ENCODE measurements at regions not wholly inside any gene's neighbourhood (a gene's known extent, or its start where the extent isn't known, plus 50 kb on each side); places are given as distances from the start of the nearest gene placed in this dataset.

DNA sequence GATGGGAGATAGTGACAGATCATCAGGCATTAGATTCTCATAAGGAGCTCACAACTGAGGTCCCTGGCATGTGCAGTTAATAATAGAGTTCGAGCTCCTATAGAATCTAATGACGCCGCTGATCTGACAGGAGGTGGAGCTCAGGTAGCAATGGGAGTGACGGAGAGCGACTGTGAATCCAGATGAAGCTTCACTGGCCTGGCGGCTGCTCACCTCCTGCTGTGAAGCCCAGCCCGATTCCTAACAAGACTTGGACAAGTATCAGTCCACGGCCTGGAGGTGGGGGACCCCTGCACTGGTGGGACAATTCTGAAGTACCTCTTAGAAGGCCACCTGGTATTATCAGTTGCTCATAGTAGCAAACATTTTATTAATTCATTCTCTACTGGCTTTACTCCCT lies 377.9 kb upstream of the ITGA1 start:
- DNase-seq (ENCODE audit: low read depth), result no peak

DNA sequence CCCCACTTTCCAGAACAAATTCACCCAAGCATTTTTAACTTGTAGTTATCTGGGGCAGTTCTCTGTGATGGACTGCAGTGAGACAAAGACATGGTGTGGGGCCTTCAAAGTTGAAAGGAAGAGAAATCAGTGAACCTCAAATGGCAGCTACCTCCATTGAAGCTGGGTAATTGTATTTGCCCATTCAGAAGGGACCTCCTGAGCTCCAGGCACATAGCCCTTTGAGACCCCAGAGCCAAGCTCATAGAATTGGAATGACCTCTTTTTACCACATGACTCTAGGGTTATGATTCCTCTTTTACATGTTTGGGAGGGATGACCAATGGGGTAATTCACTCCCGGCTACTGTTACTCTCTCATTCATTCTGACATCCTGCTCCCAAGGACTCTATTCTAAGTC lies 368.4 kb upstream of the ITGA1 start:
- DNase-seq (ENCODE audit: low read depth), result no peak

DNA sequence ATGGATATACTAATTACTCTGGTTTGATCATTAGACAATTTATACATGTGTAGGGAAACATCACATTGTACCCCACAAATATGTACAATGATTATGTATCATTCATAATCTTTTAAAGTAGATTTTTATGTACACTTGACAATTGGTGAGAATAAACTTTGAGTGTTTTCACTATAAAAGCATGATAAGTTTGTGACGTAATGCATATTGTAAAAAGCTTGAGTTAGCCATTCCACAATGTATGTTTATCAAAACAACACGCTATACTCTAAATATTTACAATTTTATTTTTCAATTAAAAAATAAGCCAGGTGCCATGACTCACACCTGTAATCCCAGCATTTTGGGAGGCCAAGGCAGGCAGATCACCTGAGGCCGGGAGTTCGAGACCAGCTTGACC lies 360.1 kb upstream of the ITGA1 start:
- no peak for DNase-seq (ENCODE audit: low read depth)

DNA sequence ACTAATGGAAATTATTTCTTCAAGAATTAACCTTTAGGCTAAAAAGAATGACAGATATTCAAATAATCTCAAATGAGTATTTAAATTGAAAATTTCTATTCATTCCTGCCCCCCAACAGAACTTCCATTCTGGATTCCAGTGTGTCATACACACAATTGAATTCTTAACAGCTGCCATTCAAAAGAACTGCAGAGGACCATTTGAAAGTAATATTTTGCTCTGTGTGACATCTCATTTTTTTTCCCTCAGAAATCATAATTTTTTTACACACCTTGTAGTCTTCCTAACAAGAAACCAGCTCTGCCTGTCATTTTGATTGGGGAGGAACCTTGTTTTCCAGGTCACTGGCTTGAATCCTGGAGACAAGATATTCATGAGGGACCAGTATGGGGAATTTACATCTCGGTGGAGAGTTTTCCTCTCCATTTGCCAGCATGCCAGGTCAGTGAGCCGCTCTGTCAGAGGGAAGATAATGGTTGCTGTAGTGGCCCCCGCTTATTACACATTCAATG lies 358.7 kb upstream of the ITGA1 start:
- DNase-seq (ENCODE audit: low read depth), result no peak

DNA sequence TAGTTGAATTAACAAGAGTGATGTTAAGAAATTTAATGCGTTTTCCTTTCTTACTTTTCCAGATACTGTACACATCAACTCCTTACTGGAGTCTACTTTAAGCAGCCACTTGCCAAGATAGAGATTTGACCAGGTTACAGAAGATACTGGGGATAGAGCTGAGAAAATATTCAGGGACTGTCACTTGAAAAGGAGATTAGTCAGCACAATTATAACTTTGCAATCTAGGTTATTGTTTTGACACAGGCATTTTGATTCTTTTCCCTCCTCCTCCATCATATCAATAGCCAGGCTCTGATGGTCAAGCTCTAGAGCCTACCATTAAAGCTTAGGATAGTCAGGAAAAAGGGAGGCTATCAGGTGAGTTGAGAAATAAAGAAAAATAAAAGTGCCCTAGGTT lies 345.9 kb upstream of the ITGA1 start:
- DNase-seq (ENCODE audit: low read depth), result no peak

DNA sequence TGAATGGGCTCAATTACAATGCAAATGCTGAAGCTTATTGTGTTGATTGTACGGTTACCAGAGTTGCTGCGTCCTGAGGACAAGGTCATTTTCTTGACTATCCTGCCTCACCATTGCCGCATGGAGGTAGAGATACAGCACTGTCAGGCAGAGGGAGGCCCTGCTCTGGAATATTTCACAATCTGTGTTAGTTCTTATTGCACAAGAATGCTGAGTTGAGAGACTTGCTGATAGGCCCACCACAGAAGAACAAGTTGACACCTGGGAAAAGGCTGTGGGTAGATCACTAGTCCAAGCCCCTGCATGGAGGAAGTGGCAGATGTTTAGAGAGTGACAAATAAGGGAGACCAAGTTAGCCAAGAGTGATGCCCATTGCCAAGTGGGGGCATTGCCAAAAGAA lies 344.5 kb upstream of the ITGA1 start:
- no peak for DNase-seq (ENCODE audit: low read depth)

DNA sequence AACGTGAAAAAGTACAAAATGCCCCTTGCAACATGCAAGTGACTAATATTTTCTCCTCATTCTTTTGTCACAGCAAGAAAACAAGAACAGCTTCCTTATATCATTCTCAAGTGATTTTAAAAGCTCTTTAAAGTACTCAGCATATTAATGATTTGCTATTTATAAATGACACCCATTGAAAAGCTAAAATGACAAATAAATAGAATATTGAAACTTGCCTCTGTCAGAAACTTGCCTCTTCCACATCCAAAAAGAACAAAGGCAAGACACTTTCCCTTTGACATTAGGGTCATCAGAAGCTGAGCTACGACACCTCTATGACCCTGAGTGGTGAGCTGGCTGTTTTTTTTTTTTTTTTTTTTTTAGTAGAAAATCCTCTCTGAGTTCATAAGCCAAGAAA lies 339.6 kb upstream of the ITGA1 start:
- no peak for DNase-seq (ENCODE audit: low read depth)

DNA sequence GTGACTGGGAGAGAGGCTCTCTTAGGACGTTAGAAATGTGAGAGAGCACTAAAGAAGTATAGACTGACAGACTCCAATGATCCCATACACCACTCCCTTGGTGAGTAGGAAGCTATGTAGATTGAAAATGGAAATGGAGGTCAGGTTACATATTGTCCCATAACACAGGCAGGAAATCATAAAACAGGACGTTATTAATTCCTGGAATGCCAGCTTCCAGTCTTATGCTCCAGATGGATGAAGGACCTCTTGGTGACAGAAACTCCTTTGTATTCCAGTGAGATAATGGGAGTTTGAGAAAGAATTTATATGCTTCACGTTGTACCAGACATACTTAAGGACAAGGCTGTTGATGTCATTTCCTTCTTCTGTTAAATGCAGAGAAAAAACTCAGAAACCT lies 338.2 kb upstream of the ITGA1 start:
- no peak for DNase-seq (ENCODE audit: low read depth)

DNA sequence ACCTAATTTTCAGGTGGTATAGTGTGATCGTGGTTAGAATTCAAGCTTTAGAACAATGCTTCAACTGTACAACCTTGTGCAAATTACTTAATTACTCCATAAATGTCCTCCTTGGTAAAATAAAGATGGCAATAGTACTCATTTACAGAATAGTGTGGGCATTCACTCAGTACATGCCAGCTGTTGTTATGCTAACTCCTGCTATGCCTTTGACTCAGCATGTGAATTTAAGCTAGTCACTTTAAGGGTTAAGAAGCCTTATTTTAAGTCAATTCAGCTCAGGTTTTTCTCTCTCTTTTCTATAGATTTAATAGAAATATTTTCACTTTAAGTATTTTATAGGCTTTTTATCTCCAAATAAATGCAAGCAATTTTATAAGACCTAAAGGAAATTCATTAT lies 335.6 kb upstream of the ITGA1 start:
- no peak for DNase-seq (ENCODE audit: low read depth)

DNA sequence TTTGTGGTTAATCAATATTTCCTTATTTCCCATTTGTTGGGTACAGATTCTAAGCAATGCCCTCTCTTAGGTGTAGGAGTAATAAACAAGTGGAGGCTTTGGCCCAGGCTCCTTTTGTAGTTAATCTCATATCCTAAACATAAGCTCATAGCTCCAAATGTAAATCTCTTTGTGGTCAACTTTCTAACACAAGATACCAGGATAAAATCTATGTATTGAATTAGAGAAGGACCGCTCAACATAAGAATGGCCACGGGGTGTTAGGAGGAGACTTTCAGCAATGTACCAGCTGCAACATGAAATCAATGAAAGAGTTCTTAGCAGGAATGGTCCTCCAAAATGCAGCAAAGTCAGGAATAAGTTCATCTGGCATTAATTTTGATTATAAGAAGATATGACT lies 334.5 kb upstream of the ITGA1 start:
- no peak for DNase-seq (ENCODE audit: low read depth)

DNA sequence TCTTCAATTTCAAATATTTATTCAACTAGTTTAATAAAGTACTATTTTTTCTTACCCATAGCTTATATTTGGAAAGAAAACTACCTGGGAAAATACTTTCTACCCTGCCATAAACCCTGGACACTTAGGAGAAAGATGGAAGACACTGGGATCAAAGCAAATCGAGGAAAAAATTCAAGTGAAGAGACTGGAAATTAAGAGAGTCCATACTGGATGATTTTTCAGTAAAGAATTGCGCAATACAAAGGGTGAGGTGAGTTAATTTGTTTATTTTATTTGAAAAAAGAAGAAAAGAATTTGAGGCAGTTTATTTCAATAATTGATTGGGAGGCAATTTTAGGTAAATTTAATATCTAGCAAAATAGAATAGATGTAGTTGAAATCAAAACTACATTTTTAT lies 331.8 kb upstream of the ITGA1 start:
- DNase-seq (ENCODE audit: low read depth), result no peak

DNA sequence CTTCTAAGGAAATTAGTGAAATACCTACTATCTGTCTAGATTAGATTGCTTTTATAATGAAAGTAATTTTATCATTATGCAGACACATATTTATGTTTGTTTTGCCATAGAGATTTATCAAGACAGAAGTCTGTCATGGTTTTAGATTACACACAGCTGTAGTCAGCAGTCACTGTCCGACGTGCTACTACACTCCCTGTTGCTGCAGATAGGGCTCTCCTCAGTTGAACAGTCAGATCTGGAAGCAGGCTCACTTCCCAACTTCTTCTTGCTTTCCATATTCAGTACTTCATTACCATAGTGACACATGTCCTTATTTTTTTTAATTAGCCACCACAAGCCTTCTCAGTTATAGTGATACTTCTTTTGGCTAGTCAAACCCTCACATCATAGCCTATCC lies 329.9 kb upstream of the ITGA1 start:
- no peak for DNase-seq (ENCODE audit: low read depth)

DNA sequence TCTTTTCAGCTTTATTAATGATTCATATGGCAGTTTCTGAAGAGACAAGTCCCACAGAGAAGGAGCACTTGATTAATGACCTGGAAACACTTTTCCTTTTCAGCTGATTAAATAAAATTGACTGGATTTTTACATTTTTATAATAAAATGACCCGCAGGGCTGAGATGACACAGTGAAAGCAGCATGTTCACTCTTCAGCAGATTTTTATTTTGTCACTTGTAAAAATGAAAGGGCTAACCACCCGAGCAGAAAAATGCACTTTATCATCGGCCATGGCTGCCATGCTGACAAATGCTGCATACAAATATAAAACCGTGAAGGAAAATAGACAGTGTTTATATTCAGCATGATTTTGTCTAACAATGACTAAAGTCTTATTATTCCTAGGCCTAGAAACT lies 321.6 kb upstream of the ITGA1 start:
- no peak for DNase-seq (ENCODE audit: low read depth)

DNA sequence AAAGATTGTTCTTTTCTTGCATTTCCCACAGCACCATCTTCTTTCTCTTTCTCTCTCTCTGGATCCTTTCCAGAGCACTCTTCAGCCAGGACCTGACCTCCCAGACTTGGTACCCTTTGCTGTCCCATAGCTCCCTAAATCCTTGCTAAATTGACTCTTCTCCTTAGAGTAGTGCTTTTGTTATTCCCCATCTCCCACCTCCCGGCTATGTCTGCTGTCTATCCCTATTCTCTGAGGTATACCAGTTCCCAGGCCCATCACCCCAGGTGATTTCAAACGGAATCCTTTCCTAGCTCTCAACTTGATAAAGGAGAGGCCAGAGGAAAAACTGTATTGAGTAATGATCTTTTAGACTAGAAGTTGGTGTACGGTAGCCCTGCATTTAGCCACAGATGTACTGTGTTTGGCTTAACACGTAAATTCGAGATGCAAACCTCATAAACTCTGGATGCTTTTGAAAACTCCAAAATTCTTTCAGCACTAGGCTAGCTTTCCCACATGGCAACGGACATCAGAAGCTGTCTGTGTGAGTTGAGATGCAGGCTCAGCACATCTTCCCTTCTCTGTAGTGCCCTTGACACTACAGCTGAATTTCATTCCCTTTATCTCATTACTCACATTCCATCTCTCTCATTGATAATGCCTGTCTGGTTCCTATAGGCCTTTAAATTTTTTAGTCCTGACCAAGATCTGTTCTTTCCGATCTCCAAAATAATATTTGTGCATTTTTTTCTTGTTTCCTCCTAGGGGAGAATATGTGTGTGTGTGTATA lies 320.8 kb upstream of the ITGA1 start:
- DNase-seq (ENCODE audit: low read depth), result no peak

DNA sequence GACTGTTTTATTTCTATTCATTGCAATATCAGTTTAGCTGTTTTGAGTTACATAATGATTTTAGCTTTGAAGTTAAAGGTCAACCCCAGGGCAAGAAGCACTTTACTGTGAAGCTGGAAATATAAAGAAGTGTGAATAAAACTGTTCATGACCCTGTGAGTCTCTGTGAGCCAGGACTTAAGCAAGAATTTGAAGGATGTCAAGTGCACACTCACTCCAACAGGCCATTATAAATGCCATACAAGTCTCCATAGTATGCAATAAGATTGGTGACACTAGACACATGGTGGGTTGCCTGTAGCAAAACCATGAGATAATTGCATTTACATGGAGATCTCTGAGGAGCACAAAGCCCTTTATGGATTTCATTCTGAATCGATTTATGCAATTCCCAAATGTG lies 318.7 kb upstream of the ITGA1 start:
- DNase-seq (ENCODE audit: low read depth), result no peak

DNA sequence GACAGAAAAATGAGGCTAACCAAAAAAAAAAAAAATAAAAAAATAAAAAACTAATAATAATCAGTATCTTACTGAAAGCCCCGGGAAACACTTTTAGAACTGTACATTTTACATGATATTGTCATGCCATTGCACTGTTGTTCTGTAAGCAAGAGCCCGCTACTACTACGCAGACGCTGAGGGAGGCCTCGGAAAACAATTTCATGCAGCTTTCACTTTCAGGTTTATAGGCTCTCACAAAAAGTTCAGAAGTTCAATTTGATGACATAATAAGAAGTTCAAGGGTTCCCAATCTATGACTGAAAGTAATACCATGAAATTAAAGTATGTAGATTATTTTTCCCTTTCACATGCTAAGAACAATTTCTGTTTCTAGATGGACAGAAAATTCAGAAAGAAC lies 318.3 kb upstream of the ITGA1 start:
- DNase-seq (ENCODE audit: low read depth), result no peak

DNA sequence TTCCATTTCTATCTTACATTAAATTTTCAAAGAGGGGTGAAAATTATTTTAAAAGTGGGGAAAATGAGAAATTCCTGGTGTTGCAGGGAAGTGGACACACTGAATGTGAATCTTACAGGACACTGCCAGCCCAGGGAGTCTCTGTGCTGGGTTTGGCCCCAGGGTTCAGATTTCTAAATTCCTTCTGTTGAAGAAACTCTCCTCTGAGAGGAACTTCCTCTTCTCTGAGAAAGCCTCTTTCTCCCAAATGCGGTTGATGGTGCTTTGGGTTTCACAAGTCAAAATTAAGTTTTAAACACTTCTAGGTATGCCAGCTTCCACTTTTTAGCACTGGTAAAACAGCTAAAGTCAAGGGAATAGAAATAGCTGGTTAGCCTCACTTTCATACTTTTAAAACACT lies 317.9 kb upstream of the ITGA1 start:
- DNase-seq (ENCODE audit: low read depth), result no peak

DNA sequence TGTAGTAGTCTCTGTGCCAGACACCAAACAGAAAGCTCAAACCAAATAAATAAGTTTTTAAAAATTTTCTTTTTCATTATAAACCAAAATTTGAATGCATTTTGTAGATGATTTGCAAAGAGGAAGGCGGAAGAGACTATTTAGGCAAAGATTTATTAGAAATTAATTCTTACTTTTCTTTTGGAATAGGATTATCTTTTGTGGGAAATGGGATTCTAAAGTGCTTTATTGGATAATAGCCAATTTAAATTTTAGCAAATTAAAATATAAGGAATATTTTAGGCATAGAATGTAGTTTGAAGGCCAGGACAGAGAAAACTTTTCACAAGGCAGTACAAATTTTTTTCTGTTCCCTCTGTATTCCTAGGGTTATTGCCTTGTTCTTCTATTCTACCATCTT lies 311.4 kb upstream of the ITGA1 start:
- DNase-seq (ENCODE audit: low read depth), result no peak

DNA sequence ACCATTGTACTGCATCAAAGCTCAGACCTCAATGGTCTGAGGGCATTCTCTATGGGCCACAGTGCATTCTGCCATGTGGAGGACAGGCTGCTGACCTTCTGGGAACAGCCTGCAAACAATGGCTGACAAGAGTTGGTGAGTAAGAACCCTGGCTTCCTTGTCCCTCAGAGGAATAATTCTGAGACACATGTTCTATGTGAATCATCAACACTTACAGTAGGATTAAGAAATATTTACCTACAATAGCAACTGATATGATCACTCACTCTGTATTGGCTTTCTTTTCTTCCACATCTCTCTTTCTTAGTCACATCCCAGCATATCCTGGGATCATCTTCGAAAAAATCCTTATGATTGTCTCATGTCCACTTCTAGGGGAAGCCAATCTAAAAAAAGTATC lies 306.5 kb upstream of the ITGA1 start:
- DNase-seq (ENCODE audit: low read depth), result no peak

DNA sequence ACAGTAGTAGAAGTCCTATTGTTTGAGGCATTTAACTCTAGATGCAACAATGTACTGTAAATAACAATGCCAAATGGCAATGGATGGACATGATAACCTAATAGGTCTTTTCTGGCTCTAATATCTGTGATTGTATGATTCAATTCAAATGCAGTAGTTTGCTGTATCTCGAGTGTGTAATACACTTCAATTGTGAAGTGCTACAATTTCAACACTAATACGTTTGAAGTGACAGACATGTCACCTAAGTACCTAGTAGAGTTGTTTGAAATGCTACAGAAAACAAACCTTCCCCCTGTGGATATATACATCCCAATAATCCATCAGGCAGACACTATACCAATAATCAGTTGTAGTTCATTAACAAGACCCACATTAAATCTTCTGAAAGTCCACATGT lies 305.9 kb upstream of the ITGA1 start:
- no peak for DNase-seq (ENCODE audit: low read depth)

DNA sequence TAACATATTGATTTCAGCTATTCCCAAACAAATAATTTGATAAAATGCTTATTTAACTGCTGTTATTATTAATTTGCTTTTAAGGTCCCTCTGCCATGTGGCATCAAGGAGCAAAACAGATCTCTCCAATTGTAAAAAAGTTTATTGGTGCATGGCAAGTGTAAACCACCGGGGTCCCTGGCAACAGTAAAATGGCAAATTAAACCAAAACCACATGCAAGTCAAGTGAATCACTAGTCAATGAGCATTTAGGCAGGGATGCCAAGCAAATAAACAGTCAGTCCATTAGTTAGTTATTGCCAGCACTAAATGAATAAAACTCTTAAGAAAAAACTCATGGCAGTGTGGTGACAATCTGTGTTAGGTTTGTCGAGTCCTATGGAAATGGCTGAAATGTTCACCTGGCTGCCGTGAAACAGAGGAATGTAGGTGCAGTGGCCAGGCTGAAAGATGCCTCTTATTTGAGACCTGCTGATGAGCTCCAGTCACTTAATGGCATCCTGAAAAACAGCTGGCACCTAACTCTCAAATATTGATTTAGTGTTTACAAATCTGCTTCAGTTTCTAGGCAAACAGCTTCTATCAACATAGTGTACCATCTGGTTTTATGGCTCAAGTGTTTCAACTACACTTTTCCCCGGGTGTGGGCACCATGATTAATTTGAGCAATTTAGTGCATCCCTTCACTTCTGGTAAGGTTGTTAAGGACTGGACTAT lies 296.5 kb upstream of the ITGA1 start:
- DNase-seq (ENCODE audit: low read depth), result no peak

DNA sequence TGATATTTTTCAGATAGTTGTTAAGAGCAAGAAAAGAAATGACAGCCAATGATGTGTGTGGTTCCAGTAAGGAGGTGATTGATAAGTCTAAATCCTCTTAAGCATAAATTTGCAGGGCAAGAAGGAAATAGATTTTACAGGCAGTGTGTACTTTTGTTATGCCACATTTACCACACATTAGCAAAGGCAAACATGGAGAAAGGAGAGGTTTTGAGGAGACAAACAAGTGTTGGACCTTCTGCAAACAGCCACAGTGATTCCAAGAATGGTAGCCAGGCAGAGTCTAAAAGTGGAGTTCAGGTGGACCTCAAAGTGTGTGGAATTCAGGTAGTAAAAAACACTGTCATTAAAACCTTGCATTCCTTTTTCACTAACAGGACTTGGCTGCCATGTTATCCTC lies 295.9 kb upstream of the ITGA1 start:
- DNase-seq (ENCODE audit: low read depth), result no peak

DNA sequence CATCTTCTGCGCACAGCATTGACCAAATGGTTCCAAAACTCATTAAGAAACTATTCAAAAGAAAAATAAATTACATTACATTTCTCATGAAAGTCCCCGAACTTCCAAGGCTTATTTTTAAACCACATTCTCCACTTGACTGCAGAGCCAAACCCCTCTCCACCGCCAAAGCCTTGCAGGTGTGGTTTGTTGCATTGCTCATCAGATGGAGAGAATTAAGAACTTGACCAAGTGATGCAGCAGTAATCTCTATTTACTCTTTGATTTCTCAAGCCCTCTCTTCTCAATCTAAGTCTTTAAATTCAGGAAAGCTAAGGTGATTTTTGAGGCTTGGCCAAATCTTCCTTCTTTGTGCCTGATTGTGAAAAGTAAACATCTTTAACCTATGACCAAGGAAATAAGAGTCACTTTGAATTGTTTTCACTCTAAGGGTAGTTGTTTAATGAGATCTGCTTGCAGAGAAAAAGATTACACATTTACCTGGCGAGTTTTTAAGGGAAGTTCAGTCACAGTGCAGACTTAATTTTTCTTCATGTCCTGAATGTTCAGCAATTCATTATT lies 290.5 kb upstream of the ITGA1 start:
- DNase-seq (ENCODE audit: low read depth), result no peak

DNA sequence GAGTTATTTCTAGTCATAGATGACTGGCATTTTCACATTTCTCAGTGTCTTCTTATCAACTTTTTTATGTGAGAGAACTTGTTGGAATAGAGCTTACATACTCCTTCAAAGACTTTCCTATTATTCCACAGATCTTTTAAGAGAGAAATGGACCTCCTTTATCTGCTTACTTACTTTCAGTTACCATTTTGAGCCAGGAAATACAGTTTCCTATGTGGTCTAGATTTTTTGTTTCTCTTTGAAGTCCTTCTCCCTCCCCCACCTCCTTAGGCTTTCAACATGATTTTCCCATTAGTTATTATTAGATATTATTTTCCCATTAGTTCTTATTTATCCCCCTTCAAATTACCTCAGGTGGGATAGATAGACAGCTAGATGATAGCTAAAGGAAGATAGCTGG lies 289.1 kb upstream of the ITGA1 start:
- DNase-seq (ENCODE audit: low read depth), result no peak

All from activated T-cell treated with anti-CD3 and anti-CD28 coated beads for 1 hour (primary cell).